HTR-8/SVneo (cell line): ENCODE measurements at regions not wholly inside any gene's neighbourhood (a gene's known extent, or its start where the extent isn't known, plus 50 kb on each side); places are given as distances from the start of the nearest gene placed in this dataset.

Experiments used
- DNase-seq: peaks from one replicate; pipeline ENCODE4 v3.0.0; 2011; ENCODE audit warnings: low spot score, mixed read lengths; ENCODE audit not compliant: insufficient read length
- FAIRE-seq: peaks from 2 replicates; lab custom pipeline; 2011; peaks lifted over from hg19 to GRCh38; lab: Jason Lieb, UNC

DNA sequence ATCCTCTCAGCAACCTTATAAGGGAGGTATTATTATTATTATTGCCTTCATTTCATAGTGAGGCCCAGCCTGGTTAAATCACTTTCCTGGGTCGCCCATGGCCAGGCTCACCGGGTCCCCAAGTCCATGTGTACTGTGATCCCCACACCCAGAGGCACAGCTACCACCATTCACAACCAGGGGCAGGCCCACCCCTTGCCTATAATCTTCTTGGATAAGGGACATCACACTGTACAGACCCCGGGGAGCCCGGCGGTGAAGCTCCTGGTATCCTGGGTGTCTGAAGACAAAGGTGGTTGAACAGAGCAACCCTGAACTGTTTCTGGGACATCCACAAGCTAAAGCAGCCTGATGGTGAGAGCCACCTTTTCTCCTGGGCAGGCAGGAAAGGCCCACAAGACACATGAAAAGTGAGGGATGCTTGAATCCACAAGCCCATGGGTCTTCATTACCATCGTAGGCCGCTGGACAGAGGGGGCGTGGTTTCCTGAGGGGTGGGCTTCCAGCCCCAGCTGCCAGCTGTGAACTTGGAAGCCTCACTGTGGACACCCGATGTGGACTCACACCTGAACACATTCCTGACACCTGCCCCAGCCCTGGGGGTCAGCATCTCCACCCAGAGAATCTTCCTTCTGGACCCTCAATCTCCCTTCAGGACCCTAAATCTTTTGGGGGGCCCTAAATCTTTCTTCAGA, 185.5 kb upstream of the PMEPA1 start:
- FAIRE-seq (peak; percentile 78), DNase-seq (no peak)

DNA sequence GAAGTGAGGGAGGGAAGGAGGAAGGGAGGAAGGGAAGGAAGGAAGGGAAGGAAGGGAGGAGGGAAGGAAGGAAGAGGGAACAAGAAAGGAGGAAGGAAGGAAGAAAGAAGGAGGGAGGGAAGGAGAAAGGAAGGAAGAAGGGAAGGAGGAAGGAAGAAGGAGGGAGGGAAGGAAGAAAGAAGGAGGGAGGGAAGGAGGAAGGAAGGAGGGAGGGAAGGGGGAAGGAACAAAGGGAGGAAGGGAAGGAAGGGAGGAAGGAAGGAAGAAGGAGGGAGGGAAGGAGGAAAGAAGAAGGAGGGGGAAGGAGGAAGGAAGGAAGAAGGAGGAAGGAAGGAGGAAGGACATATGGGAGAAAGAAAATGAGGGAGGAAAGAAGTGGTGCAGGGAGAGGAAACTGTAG, 184.7 kb upstream of the PMEPA1 start:
- DNase-seq (no peak), FAIRE-seq (peak; percentile 69)

- DNase-seq (no peak), FAIRE-seq (no peak)
These were observed 184.3 kb upstream of the PMEPA1 start for GRCh38 chr20:57894096-57894495.

- FAIRE-seq (peak; percentile 98), DNase-seq (no peak)
These were observed 183.7 kb upstream of the PMEPA1 start for GRCh38 chr20:57893366-57893999.

- FAIRE-seq (no peak), DNase-seq (no peak)
These were observed 182.7 kb upstream of the PMEPA1 start for GRCh38 chr20:57892471-57892870.

GRCh38 chr20:57891014-57891413, 181.2 kb upstream of the PMEPA1 start:
- FAIRE-seq (no peak), DNase-seq (no peak)

DNA sequence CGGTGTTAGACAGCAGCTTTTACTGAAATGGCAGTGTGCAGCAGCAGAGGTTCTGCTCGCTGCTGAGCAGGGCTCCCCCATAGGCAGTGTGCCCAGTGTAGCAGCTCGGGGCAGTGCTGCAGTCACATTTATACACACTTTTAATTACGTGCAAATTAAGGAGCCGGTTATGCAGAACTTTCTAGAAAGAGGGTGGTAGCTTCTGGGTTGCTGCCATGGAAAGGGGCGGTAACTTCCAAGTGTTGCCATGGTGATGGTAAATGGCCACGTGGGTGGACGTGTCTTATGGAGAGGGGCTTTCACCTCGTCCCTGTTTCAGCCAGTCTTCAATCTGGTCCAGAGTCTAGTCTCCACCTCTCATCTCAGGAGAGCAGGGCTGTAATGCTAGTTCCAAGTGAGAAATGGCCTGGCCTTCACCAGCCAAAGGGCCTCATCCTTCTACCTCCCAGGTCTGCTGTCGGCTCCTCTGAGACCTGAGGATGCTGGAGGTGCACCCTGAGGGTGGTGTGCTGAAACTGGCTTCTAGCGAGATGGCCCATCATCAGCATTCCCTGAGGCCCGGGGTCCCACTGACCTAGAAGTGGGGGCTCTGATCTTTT, 180.5 kb upstream of the PMEPA1 start:
- FAIRE-seq = peak; percentile 91
- no peak for DNase-seq

DNA sequence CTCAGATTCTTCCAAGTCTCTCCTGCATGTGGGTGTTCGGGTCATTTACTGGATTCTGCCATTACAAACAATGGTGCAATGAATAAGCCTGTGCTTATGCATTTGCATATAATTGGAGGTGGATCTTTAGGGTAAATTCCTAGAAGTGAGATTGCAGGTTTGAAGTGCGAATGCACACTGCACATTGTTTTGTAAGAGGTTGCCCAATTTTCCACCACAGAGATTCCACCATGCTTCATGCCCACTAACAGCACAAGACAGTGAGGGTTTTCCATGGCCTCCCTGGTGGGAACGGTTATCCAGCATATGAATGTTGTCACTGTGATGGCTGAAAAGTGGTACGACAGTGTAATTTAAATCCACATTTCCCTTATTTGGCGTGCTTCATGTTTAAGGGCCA, 178.8 kb upstream of the PMEPA1 start:
- no peak for FAIRE-seq
- no peak for DNase-seq

DNA sequence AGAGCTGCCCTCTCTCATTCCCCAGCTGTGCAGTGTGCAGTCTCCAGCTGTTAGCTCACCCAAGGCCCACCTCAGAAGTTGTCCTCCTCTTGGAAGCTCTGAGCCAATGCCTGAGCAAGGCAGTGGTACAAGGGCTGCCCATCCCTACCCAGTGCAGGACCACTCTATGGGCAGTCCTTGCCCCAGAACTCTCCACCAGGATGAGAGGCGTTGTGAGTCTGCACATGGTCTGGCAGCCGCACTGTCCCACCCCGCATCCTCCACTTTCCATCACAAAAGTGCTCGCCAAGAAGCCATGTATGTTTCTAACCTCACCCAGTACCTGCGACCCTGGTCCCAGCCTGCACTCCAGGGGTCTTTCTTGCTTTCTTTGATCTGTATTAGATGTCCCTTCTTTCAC, 175.1 kb upstream of the PMEPA1 start:
- DNase-seq (no peak), FAIRE-seq (peak; percentile 87)

DNA sequence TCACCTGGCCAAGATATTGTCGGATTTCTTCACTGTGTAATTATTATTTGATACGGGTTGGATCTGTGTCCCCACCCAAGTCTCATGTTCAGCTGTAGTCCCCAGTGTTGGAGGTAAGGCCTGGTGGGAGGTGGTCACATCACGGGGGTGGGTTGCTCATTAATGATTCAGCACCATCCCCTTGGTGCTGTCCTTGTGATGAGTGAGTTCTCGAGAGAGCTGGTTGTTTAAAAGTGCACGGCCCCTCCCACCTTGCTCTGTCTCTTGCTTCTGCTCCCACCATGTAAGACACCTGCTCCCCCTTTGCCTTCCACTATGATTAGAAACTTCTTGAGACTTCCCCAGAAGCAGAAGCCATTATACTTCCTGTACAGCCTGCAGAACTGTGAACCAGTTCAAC, 173.9 kb upstream of the PMEPA1 start:
- FAIRE-seq (no peak), DNase-seq (no peak)

- no peak for FAIRE-seq
- no peak for DNase-seq
These were observed 173.4 kb upstream of the PMEPA1 start for GRCh38 chr20:57883224-57883623.

GRCh38 chr20:57882451-57883161, 172.8 kb upstream of the PMEPA1 start:
- DNase-seq = peak; percentile 70
- peak; percentile 91 for FAIRE-seq

DNA sequence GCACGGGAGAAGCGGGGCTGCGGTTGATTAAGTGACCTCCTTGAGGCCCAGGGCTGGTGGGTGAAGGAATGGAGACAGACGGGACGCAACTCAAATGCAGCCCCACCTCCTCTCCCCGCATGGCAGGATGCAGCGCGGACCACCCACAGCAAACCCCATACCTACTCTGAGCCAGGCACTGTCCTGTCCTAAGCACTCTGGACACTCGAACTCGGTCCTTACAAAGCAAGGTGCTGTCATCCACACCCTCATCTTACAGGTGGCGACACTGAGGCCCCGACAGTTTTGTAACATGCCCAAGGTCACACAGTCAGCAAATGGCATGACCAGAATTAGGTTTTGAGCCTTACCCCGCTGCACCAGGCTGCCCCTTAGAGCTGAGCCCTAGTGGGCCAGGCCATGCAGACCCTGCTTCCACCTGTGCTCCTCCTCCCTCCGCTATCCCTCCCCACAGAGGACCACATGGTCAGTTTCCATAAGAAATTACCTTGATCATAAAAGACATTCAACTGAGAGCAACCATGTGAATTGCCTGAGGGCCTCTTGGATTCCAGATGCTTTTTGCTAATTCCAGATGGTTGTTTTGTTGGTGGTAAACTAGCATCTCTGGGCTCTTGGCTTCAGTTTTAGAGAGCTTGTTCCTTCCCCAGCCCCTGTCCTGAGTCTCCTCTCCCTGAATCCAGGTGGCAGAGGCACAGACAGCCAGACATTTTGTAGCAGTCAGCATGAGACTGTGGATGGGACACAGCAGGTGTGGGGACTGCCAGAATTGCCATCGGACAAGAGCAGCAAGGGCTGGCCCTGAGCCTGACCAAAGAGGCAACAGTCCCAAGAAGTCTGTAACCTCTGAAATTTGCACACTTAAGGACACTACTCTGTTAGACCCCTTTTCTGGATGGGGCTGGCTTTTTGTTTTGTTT, 171.9 kb upstream of the PMEPA1 start:
- DNase-seq (no peak), FAIRE-seq (peak; percentile 93)

DNA sequence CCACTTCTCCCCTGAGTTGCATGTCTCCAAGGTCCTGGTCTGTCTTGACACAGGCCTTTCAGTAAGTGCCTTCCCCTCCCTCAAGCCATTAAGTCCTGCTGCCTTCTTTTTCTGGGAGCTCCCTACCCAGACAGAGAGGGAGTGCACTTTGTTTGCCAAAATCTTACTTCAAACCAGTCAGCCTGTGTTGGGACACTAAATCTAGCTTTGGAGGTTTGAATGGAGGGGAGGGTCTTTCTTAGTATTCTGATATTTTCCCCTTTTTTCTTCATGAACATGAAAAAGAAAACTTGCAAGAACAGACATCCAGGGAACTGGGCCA, 170.7 kb upstream of the PMEPA1 start:
- FAIRE-seq = peak; percentile 42
- no peak for DNase-seq

GRCh38 chr20:57879779-57880570, 170.2 kb upstream of the PMEPA1 start:
- FAIRE-seq = no peak

DNA sequence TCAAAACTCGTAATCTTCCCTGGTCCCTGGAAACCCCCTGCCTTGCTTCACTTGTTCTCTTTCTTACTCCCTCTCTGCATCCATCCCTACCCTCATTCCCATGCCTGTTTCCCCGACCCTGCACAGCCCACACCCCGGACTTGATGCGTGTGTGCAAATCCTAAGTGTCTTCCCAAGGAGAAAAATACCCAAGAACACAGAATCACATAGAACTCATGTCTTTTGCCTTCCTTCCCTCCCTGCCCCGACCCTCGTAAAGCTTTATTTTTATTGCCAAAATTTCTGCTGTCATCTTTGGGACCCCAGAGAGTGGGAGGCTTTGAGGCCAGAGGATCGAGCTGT, 169.6 kb upstream of the PMEPA1 start:
- DNase-seq (no peak), FAIRE-seq (peak; percentile 65)

More at GRCh38 chr20:57879779-57880570, 170.2 kb upstream of the PMEPA1 start:
- no peak for DNase-seq

- FAIRE-seq (peak; percentile 86), DNase-seq (no peak)
These were observed 169.1 kb upstream of the PMEPA1 start for GRCh38 chr20:57878786-57879424.

GRCh38 chr20:57877995-57878394, 168.2 kb upstream of the PMEPA1 start:
- no peak for DNase-seq
- FAIRE-seq = no peak
